Smooth muscle cell (in vitro differentiated cells): ENCODE measurements at regions not wholly inside any gene's neighbourhood (a gene's known extent, or its start where the extent isn't known, plus 50 kb on each side); places are given as distances from the start of the nearest gene placed in this dataset.

ENCODE experiments used
- DNase-seq: peaks from one replicate; lab custom pipeline; 2025; ENCODE audit not compliant: unreplicated experiment; lab: John Stamatoyannopoulos, UW
- H2AFZ ChIP-seq: fragments of 200-600 bp; sonication (generic); 2 replicates; pipeline ENCODE4 v1.6.0; 2016; ENCODE audit warnings: antibody characterized with exemption, low read depth, mild to moderate bottlenecking
- H3F3A ChIP-seq: fragments of 200-600 bp; sonication (generic); 2 replicates; pipeline ENCODE4 v1.6.0; 2017; ENCODE audit warnings: antibody characterized with exemption, low read depth
- H3K27ac ChIP-seq: fragments of 200-600 bp; sonication (generic); 2 replicates; pipeline ENCODE4 v1.5.1; 2016; ENCODE audit warnings: low read depth, mild to moderate bottlenecking
- H3K27me3 ChIP-seq: fragments of 200-600 bp; sonication (generic); 2 replicates; pipeline ENCODE4 v1.6.1; 2016; ENCODE audit warnings: low read depth, mild to moderate bottlenecking
- H3K36me3 ChIP-seq: fragments of 200-600 bp; sonication (generic); 2 replicates; pipeline ENCODE4 v1.5.1; 2016; ENCODE audit warnings: low read depth
- H3K4me1 ChIP-seq: fragments of 200-600 bp; sonication (generic); 2 replicates; pipeline ENCODE4 v1.5.1; 2016; ENCODE audit warnings: low read depth
- H3K4me2 ChIP-seq: fragments of 200-600 bp; sonication (generic); 2 replicates; pipeline ENCODE4 v1.6.0; 2016; ENCODE audit warnings: mild to moderate bottlenecking
- H3K4me3 ChIP-seq: fragments of 200-600 bp; sonication (generic); 2 replicates; pipeline ENCODE4 v1.5.1; 2016; ENCODE audit warnings: mild to moderate bottlenecking
- H3K79me2 ChIP-seq: fragments of 200-600 bp; sonication (generic); 2 replicates; pipeline ENCODE4 v1.6.0; 2016; ENCODE audit warnings: low read depth, mild to moderate bottlenecking
- H3K9ac ChIP-seq: fragments of 200-600 bp; sonication (generic); 2 replicates; pipeline ENCODE4 v1.6.0; 2016; ENCODE audit warnings: low read depth
- H3K9me3 ChIP-seq: fragments of 200-600 bp; sonication (generic); replicated peaks from 2 replicates; pipeline ENCODE4 v1.5.1; 2016; ENCODE audit warnings: low read depth
- H4K20me1 ChIP-seq: fragments of 200-600 bp; sonication (generic); 2 replicates; pipeline ENCODE4 v1.6.0; 2016; ENCODE audit warnings: low read depth
- WGBS: methylation state at CpG from one replicate; pipeline ENCODE4 v1.1.7; 2016; ENCODE audit warnings: low lambda C conversion rate; 5-methylcytosine and 5-hydroxymethylcytosine counted together
- TF ChIP-seq, protein P1 (sequence below): fragments of 200-600 bp; sonication (generic); IDR thresholded peaks from 2 replicates; pipeline ENCODE4 v1.5.1; 2017; ENCODE audit warnings: borderline replicate concordance, mild to moderate bottlenecking, antibody characterized with exemption; ENCODE audit not compliant: insufficient read depth, poor library complexity, severe bottlenecking

GRCh38 chr3:31051226-31051625, 156.8 kb upstream of the GADL1 start:
- no peak for DNase-seq
- no peaks in the 10 kb centered on the region for H3K9me3 ChIP-seq
- TF ChIP-seq, protein P1, sequence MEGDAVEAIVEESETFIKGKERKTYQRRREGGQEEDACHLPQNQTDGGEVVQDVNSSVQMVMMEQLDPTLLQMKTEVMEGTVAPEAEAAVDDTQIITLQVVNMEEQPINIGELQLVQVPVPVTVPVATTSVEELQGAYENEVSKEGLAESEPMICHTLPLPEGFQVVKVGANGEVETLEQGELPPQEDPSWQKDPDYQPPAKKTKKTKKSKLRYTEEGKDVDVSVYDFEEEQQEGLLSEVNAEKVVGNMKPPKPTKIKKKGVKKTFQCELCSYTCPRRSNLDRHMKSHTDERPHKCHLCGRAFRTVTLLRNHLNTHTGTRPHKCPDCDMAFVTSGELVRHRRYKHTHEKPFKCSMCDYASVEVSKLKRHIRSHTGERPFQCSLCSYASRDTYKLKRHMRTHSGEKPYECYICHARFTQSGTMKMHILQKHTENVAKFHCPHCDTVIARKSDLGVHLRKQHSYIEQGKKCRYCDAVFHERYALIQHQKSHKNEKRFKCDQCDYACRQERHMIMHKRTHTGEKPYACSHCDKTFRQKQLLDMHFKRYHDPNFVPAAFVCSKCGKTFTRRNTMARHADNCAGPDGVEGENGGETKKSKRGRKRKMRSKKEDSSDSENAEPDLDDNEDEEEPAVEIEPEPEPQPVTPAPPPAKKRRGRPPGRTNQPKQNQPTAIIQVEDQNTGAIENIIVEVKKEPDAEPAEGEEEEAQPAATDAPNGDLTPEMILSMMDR: no peak
- no peaks in the 10 kb centered on the region for H4K20me1 ChIP-seq
- H3K79me2 ChIP-seq: no peaks in the 10 kb centered on the region
- H3K9ac ChIP-seq: no peak overlapping the region
- no peak overlapping the region for H3K27ac ChIP-seq
- no peaks in the 10 kb centered on the region for H3K36me3 ChIP-seq
- H3K4me1 ChIP-seq: no peaks in the 10 kb centered on the region
- no peaks in the 10 kb centered on the region for H3F3A ChIP-seq
- 79% methylated on average over 1 of the region's 1 CpG for WGBS
- H2AFZ ChIP-seq: no peak overlapping the region
- no peak overlapping the region for H3K4me3 ChIP-seq
- H3K4me2 ChIP-seq: no peak overlapping the region
- H3K27me3 ChIP-seq: no peaks in the 10 kb centered on the region

GRCh38 chr3:31053299-31053698, 158.8 kb upstream of the GADL1 start:
- H3K27ac ChIP-seq: no peak overlapping the region
- no peak overlapping the region for H3K4me2 ChIP-seq
- no peak overlapping the region for H3K9ac ChIP-seq
- no peaks in the 10 kb centered on the region for H3K9me3 ChIP-seq
- H3K4me3 ChIP-seq: no peak overlapping the region
- H3K27me3 ChIP-seq: no peaks in the 10 kb centered on the region
- TF ChIP-seq, protein P1: no peak
- 97% methylated on average over 1 of the region's 1 CpG for WGBS
- no peaks in the 10 kb centered on the region for H3K4me1 ChIP-seq
- no peaks in the 10 kb centered on the region for H4K20me1 ChIP-seq
- H3K36me3 ChIP-seq: no peaks in the 10 kb centered on the region
- no peaks in the 10 kb centered on the region for H3F3A ChIP-seq
- no peaks in the 10 kb centered on the region for H3K79me2 ChIP-seq
- no peak overlapping the region for H2AFZ ChIP-seq
- DNase-seq: no peak

- H3F3A ChIP-seq: no peaks in the 10 kb centered on the region
- peaks cover 5% of the 10 kb centered on the region for H3K9me3 ChIP-seq
- no peaks in the 10 kb centered on the region for H4K20me1 ChIP-seq
- no peaks in the 10 kb centered on the region for H3K4me1 ChIP-seq
- no peak overlapping the region for H3K4me2 ChIP-seq
- H3K9ac ChIP-seq: no peak overlapping the region
- no peak overlapping the region for H3K4me3 ChIP-seq
- no peak for DNase-seq
- H2AFZ ChIP-seq: no peak overlapping the region
- TF ChIP-seq, protein P1: no peak
- H3K36me3 ChIP-seq: peaks cover 5% of the 10 kb centered on the region
- 93% methylated on average over 6 of the region's 6 CpGs for WGBS
- H3K27me3 ChIP-seq: no peaks in the 10 kb centered on the region
- no peak overlapping the region for H3K27ac ChIP-seq
- H3K79me2 ChIP-seq: no peaks in the 10 kb centered on the region
These were observed 159.6 kb upstream of the GADL1 start for GRCh38 chr3:31054032-31054431.

DNA sequence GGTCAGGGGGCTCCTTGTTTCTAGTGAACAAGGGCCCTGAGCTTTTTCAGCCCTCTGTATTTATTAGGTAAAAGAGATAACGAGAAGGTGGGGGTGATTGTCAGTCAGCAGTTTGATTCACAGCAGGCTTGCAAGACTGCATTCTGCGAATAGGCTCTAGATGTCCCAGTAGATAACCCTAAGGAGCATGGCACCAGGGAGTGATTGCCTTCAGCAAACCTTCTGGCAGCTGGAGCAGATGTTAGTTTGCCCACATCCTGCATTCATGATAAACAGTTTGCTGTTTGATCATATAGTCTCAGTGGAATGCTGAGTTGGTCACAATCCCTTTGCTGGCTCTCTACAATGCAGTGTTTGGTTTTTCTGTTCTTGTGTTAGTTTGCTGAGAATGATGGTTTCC, 161.3 kb upstream of the GADL1 start:
- Histone ChIP-seq H2AFZ (no peak overlapping the region), H3F3A (no peaks in the 10 kb centered on the region), H3K27ac (no peak overlapping the region), H3K4me2 (no peak overlapping the region), H3K27me3 (no peaks in the 10 kb centered on the region), H3K79me2 (no peaks in the 10 kb centered on the region), H3K36me3 (peaks cover 11% of the 10 kb centered on the region), H3K4me3 (no peak overlapping the region), H3K9ac (no peak overlapping the region), H3K9me3 (peaks cover 10% of the 10 kb centered on the region), H4K20me1 (no peaks in the 10 kb centered on the region), H3K4me1 (no peaks in the 10 kb centered on the region)
- DNase-seq: no peak
- TF ChIP-seq, protein P1: no peak
- WGBS: 65% methylated on average over 2 of the region's 2 CpGs
